NOMO-1 treated with DMSO at 0.1 percent for 48 hours (cell line): ENCODE measurements at regions not wholly inside any gene's neighbourhood (a gene's known extent, or its start where the extent isn't known, plus 50 kb on each side); places are given as distances from the start of the nearest gene placed in this dataset.
"Not testable (repeated sequence)": the region's sequence is repeated elsewhere in the genome, so short reads cannot be mapped to it uniquely, and the experiment has no call there.

Source experiments
- DNase-seq: peaks from one replicate; lab custom pipeline; 2025; ENCODE audit not compliant: unreplicated experiment; lab: John Stamatoyannopoulos, UW

DNA sequence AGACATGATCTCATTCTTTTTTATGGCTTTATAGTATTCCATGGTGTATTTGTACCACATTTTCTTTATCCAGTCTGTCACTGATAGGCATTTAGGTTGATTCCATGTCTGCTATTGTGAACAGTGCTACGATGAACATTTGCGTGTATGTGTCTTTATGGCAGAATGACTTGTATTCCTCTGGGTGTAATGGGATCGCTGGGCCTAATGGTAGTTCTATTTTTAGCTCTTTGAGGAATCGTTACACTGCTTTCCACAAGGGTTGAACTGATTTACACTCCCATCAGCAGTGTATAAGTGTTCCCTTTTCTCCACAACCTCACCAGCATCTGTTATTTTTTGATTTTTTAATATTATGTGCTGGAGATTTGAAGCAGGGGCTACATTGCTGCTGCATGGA, 102.8 kb upstream of the PMEPA1 start:
- not testable (repeated sequence) for DNase-seq

GRCh38 chr20:57811374-57812020, 101.7 kb upstream of the PMEPA1 start:
- no peak for DNase-seq

GRCh38 chr20:57810511-57811373, 100.9 kb upstream of the PMEPA1 start:
- DNase-seq, result no peak

DNA sequence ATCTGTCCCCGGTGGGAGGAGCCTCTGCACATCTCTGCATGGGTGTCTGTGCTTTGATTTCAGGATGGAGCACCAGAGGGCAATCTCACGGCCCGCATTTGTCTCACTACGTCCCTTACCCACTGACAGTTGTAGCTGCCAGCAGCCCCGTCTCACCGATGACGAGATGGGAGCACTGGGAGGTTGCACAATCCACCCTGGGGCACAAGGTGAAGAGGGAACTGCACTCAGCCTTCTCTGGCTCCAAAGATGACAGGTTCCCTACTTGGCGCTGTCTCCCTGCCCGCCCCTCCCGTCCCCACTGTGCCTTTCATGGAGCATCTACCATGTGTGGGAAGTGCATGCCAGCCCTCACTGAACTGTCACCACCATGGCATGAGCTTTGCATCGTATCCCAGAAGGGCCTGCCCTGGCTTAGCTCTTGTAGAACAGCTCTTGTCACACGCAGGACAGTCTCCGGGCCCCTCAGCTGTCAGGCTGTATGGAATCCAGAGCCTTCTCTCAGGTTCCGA, 99.9 kb upstream of the PMEPA1 start:
- DNase-seq, result peak; percentile 10

GRCh38 chr20:57809149-57809548, 99.3 kb upstream of the PMEPA1 start:
- no peak for DNase-seq

GRCh38 chr20:57808264-57809070, 98.7 kb upstream of the PMEPA1 start:
- DNase-seq, result no peak

- DNase-seq, result no peak
Measured at GRCh38 chr20:57807401-57808263, 97.8 kb upstream of the PMEPA1 start.

DNA sequence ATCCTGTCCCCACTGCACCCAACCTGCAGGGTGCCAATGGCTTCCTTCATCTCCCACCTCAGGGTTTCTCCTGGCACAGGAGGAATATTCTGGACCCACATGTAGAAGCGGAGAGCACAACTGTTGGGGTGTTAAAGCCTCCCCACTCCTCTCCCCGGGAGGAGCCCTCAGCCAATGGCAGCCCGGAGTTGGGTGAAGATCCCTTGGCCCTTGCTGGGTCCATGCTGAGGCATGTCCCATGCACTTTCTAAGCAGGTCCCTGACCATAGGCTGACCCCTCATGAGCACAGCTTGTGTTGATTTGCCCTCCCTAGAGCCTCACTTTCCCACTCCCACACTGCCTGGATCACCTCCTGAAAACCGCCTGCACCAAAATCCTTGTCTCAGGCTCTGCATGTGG, 97.2 kb upstream of the PMEPA1 start:
- DNase-seq, result no peak

DNA sequence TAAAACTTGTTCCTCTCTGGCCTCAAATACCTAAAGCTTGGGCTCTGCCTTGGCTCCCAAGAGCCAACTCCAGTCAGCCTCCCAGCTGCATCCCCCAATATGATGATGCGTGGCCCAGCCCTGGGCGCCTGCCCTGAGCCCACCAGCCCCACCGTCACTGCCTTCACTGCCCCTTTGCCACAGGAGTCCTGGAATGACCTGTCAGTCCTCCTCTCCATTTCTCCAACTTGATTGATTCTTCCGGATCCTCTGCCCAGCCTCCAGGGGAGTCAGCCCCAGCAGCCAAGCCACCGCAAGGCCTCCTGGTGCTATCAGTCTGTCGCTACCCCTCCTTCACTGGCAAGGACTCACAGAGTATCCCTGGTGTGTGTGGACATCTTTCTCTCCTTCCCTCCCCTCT, 96.7 kb upstream of the PMEPA1 start:
- DNase-seq, result no peak

DNA sequence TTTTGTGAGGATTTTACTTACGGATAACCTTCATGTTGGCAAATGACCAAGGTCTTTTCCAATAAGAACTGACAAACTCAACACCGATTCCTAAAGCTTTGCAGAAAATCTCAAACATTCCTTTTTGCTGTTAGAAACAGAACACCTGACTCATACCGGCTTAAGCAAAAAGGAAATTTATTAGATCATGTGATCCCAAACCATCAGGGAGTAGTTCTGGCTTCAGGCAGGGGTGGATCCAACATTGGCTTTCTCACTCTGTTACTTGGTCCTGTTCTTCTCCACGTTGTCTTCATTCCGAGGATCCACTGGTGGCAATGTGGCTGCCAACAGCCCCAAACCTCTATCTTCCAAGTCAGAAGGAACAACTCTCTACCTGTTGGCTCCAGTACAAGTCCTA, 95.9 kb upstream of the PMEPA1 start:
- no peak for DNase-seq

GRCh38 chr20:57804470-57805250, 94.8 kb upstream of the PMEPA1 start:
- DNase-seq, result no peak

GRCh38 chr20:57803508-57804005, 93.7 kb upstream of the PMEPA1 start:
- DNase-seq, result no peak

DNA sequence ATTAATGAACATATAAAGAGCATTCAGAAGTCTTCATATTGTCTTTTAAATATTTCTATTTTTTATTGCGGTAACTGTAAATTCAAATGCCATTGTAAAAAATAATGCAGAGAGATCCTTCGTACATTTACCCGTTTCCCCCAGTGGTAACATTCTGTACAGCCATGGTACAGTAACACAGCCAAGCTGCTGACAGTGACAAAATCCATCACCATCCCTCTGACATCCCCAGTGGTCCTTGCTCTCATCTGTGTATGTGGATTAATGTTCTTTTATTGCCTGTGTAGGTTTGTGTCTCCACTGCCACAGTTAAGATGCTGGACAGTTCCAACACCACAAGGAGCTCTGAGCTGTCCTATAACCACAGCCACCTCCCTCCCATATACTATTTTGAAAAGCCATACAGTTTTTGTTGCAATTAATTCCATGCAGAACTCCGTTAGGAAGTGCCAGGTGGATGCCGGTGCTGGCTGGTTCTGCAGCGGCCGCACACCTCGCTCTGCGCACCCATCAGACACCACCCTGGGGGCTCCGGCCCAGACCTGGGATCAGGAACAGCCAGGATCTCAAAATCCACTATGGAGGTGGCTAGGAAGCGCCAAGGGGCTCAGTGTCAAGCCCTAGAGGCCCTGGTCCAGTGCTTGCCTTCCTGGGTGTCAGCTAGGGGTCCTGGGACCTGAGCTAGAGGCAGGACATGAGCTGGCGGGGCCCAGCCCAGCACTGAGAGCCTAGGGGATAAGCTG, 93.1 kb upstream of the PMEPA1 start:
- DNase-seq, result no peak

GRCh38 chr20:57801581-57801980, 91.8 kb upstream of the PMEPA1 start:
- DNase-seq, result no peak

DNA sequence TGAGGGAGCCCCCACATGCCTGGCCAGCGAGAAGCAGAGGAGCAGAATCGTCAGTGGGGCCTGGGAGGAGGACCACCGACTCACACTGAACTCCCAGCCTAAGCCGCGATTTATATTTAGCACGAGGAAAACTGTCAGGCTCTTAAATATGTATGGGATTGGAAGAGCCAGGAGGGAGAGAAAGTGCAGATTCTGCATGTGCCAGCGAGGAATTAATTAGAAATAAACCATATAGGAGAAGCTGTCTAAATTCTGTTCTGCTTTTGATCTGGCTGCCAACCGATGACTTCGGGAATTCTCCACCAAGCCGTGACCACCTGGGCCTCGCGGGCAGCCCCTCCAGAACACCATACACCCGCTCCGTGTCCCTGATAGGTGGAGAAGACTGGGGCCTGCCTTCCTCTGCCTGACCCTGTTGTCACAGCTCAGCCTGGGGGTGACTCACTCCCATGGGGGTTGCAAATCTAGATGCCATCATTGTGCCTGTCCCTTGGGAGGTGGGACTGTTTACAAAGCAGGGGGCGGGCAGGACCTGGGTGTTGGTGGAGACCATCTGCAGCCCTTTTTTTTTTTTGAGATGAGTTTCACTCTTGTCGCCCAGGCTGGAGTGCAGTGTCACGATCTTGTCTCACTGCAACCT, 91.1 kb upstream of the PMEPA1 start:
- no peak for DNase-seq

DNA sequence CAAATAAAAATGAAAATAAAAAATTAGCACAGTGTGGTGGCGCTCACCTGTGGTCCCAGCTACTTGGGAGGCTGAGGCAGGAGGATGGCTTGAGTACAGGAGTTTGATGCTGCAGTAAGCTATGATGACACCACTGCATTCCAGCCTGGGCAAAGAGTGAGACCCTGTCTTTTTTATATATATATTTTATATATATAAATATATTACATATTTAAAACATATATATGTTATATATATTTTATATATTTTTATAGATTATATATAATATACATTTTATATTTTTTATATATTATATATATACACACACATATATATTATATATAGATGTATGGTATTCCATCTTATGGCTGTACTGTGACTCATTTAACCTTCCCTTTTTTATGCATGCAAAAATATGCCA, 87.6 kb upstream of the PMEPA1 start:
- DNase-seq, result no peak

- DNase-seq, result no peak
Measured at GRCh38 chr20:57795977-57796560, 86.3 kb upstream of the PMEPA1 start.

- no peak for DNase-seq
Measured at GRCh38 chr20:57795342-57795697, 85.5 kb upstream of the PMEPA1 start.
